Omental fat pad (tissue), 3 donors: ENCODE measurements at regions not wholly inside any gene's neighbourhood (a gene's known extent, or its start where the extent isn't known, plus 50 kb on each side); places are given as distances from the start of the nearest gene placed in this dataset.
"Not testable (repeated sequence)": the region's sequence is repeated elsewhere in the genome, so short reads cannot be mapped to it uniquely, and the experiment has no call there.

Source experiments
- ATAC-seq: fragments of 150-250 bp; one replicate; pipeline ENCODE4 v1.9.1; 2016; ENCODE audit warnings: mild to moderate bottlenecking, moderate library complexity; ENCODE audit not compliant: low FRiP score
- DNase-seq: peaks from one replicate; pipeline ENCODE4 v3.0.0-alpha.2; 2019; ENCODE audit warnings: low spot score
- CTCF ChIP-seq, 3 donors: fragments of 450-650 bp; IDR thresholded peaks; one replicate each; pipeline ENCODE4 v1.5.1; 2016 to 2017; ENCODE audit warnings: antibody characterized with exemption in 3 of 3, mild to moderate bottlenecking in 3 of 3, moderate library complexity in 2 of 3

- no peak for DNase-seq
- no peak for TF ChIP-seq CTCF (IDR thresholded peaks at IDR 0.05)
- ATAC-seq = no peak
Observed at GRCh38 chr9:75812141-75812540, 78.3 kb upstream of the PCSK5 start.

DNA sequence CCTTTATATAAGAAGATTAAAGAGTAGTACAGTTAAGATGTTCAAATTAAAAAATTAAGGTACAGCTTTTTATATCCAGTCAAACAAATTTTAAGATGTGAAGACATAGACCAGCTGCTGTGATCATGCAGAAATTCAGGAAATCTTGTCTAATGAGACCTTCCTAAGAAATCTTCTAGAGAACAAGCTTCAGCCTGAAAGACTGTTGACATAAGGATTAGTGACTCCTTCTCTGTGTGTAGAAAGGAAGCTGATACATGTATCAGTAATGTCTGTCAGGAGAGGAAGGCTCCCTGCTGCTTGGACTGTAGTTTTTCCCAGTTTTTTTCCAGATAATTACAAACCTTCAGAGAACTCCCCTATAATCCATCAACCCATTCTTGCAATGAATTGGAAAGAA lies 75.8 kb upstream of the PCSK5 start:
- TF ChIP-seq CTCF (IDR thresholded peaks at IDR 0.05) = no peak
- DNase-seq (no peak), ATAC-seq (no peak)

GRCh38 chr9:75820471-75821115 lies 69.9 kb upstream of the PCSK5 start:
- DNase-seq = not testable (repeated sequence)

GRCh38 chr9:75823151-75823550 lies 67.3 kb upstream of the PCSK5 start:
- no peak for TF ChIP-seq CTCF (IDR thresholded peaks at IDR 0.05)
- ATAC-seq (no peak), DNase-seq (no peak)

More at GRCh38 chr9:75820471-75821115, 69.9 kb upstream of the PCSK5 start:
- not testable (repeated sequence) for ATAC-seq

DNA sequence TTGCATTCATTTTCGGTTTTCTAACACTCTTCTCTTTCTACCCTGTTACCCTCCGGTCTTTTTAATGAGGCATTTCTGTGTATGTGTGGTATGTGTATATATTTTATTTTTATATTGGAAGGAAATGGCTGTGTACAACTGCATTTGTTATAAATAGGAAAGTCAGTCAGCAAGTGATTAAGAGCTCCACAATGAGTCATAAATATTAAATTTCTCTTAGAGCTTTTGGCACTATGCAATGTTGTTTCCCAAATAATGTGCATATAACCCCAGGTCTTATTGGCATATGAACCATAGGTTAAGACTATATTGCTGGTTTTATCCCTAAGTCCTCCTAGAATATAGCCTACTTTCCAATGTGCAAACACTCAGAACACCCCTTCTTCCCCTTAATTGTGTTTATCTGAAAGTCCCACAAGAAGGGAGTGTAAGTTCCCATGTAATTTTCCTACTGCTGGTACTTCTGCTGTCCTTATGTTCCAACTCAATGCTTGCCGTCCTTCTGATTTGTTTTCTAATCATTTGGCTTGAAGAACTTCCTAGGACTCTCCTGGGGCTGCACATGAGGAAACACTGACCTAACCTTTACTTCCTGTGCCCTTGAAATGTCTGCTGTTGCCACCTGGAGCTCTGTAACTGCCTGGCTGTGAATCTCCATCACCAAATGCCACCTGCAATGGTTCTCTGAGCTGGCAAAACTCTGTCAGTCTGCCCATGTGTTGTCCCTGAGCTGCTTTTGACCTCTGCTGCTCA lies 65.5 kb upstream of the PCSK5 start:
- DNase-seq (no peak), ATAC-seq (no peak)
- no peak for TF ChIP-seq CTCF (IDR thresholded peaks at IDR 0.05)

DNA sequence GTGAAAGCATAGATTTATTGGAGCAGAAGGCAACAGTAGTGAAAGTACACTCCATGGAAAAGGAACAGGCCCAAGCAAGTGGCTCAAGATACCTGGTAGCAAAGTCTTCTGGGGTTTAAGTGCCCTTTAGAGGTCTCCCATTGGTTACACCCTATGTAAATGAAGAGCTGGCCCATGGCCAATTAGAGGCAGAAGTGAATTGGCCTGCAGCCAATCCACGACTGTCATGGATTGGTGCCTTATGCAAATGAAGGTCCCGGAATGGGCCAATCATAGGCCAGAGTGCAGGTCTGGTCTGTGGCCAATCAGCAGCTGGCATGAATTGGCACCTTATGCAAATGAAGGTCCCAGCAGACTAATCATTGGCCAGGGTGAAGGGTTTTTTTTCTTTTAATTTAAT lies 64.2 kb upstream of the PCSK5 start:
- TF ChIP-seq CTCF (IDR thresholded peaks at IDR 0.05) = no peak
- no peak for DNase-seq
- ATAC-seq = no peak

DNA sequence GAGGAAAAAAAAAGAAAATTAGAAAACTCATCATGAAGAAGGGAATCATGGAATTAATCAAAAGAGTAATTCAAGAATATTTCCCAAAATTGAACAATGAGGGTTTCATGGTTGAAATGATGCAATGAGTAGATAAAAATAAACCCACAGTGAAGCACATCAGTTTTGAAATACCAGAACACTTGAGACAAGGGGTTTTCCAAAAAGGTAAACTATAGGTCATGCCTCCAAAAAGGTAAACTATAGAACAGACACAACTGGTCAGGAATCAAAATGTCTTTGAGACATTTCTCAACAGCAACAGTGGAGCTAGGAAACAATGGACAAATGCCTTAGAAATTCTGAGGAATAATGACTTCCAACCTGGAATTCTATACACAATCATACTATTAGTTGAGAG lies 60.2 kb upstream of the PCSK5 start:
- ATAC-seq (no peak), DNase-seq (no peak)
- TF ChIP-seq CTCF (IDR thresholded peaks at IDR 0.05) = no peak
